ENCODE measurements at regions not wholly inside any gene's neighbourhood (a gene's known extent, or its start where the extent isn't known, plus 50 kb on each side); places are given as distances from the start of the nearest gene placed in this dataset.

DNA sequence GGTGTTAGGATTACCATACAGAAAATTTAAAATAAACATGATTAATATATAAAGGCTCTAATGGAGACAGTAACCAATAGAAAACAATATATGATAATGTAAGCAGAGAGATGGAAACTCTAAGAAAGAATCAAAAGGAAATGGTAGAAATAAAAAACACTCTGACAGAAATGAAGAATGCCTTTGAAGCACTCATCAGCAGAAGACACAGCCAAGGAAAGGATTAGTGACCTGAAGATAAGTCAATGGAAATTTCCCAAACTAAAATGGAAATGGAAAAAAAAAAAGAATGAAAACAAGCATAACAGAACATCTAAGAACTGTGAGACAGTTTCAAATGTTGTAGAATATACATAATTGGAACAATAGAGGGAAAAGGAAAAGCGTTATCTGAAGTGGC lies 302.6 kb downstream of the DRD1 start:
- TF ChIP-seq BHLHE40 (IDR thresholded peaks at IDR 0.05; ENCODE audit: low read depth, low read length) (no peak), CTCF (IDR thresholded peaks at IDR 0.05) (no peak), TP53 (CRISPR knock-in tag; IDR thresholded peaks at IDR 0.05) (no peak), RAD21 (conservative IDR thresholded peaks at IDR 0.05 in 1 of 2, IDR thresholded peaks at IDR 0.05 in 1 of 2) (no peak), CHD4 (IDR thresholded peaks at IDR 0.05; ENCODE audit: borderline replicate concordance) (no peak), EHMT2 (IDR thresholded peaks at IDR 0.05; ENCODE audit: low read depth) (no peak), REST (IDR thresholded peaks at IDR 0.05) (no peak), RFX5 (IDR thresholded peaks at IDR 0.05) (no peak)
- TF ChIP-seq, protein P1, sequence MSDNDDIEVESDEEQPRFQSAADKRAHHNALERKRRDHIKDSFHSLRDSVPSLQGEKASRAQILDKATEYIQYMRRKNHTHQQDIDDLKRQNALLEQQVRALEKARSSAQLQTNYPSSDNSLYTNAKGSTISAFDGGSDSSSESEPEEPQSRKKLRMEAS (IDR thresholded peaks at IDR 0.05), result no peak
- TF ChIP-seq, protein P2, sequence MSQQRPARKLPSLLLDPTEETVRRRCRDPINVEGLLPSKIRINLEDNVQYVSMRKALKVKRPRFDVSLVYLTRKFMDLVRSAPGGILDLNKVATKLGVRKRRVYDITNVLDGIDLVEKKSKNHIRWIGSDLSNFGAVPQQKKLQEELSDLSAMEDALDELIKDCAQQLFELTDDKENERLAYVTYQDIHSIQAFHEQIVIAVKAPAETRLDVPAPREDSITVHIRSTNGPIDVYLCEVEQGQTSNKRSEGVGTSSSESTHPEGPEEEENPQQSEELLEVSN (IDR thresholded peaks at IDR 0.05; ENCODE audit: borderline replicate concordance, low read depth), result no peak

Data from A549 (cell line).